ENCODE measurements at regions not wholly inside any gene's neighbourhood (a gene's known extent, or its start where the extent isn't known, plus 50 kb on each side); places are given as distances from the start of the nearest gene placed in this dataset.

GRCh38 chr1:58123051-58123450 is 423.5 kb downstream of the OMA1 start:
- H3K9me3 ChIP-seq, result no peaks in the 10 kb centered on the region
- TF ChIP-seq CTCF (IDR thresholded peaks at IDR 0.05) (no peak), POLR2A (IDR thresholded peaks at IDR 0.05) (no peak)
- no peaks in the 10 kb centered on the region for H3K27me3 ChIP-seq
- no peak overlapping the region for H3K4me3 ChIP-seq
- intact Hi-C loops (cut with DNase I), result no loop called here
- no peaks in the 10 kb centered on the region for H3K4me1 ChIP-seq
- no peaks in the 10 kb centered on the region for H3K36me3 ChIP-seq
- no peak for DNase-seq
- ATAC-seq, result no peak
- no peak overlapping the region for H3K27ac ChIP-seq
- 49 to 65% (median 50%) methylated on average over 2 of the region's 2 CpGs for WGBS, 4 donors

GRCh38 chr1:58119971-58120370 is 426.6 kb downstream of the OMA1 start:
- H3K27ac ChIP-seq, result no peak overlapping the region
- WGBS, 4 donors, result 58 to 75% (median 64%) methylated on average over 2 of the region's 2 CpGs
- H3K36me3 ChIP-seq, result no peaks in the 10 kb centered on the region
- H3K4me3 ChIP-seq, result no peak overlapping the region
- H3K9me3 ChIP-seq, result peaks cover 0 to 5% (median 0%) of the 10 kb centered on the region in 12 donors
- no peak for DNase-seq
- intact Hi-C loops (cut with DNase I), result no loop called here
- no peaks in the 10 kb centered on the region for H3K27me3 ChIP-seq
- no peak for ATAC-seq
- no peak for TF ChIP-seq POLR2A (IDR thresholded peaks at IDR 0.05)
- TF ChIP-seq CTCF (IDR thresholded peaks at IDR 0.05), result no peak
- no peaks in the 10 kb centered on the region for H3K4me1 ChIP-seq

- Histone ChIP-seq H3K27me3 (no peaks in the 10 kb centered on the region), H3K9me3 (peaks cover 0 to 5% (median 0%) of the 10 kb centered on the region in 12 donors), H3K4me1 (no peaks in the 10 kb centered on the region), H3K36me3 (no peaks in the 10 kb centered on the region), H3K4me3 (no peak overlapping the region), H3K27ac (no peak overlapping the region)
- DNase-seq, result no peak
- intact Hi-C loops (cut with DNase I), result no loop called here
- ATAC-seq, result no peak
- no peak for TF ChIP-seq CTCF (IDR thresholded peaks at IDR 0.05)
- TF ChIP-seq POLR2A (IDR thresholded peaks at IDR 0.05), result no peak
These were observed 430.2 kb downstream of the OMA1 start for GRCh38 chr1:58116284-58116683.

GRCh38 chr1:58109646-58110200 is 436.8 kb downstream of the OMA1 start:
- DNase-seq, result no peak
- WGBS, 4 donors, result 85 to 90% (median 88%) methylated on average over 2 of the region's 2 CpGs
- intact Hi-C loops (cut with DNase I), result no loop called here
- Histone ChIP-seq H3K27me3 (no peaks in the 10 kb centered on the region), H3K36me3 (no peaks in the 10 kb centered on the region), H3K4me3 (no peak overlapping the region), H3K4me1 (no peaks in the 10 kb centered on the region), H3K9me3 (no peaks in the 10 kb centered on the region), H3K27ac (no peak overlapping the region)
- no peak for ATAC-seq
- TF ChIP-seq CTCF (IDR thresholded peaks at IDR 0.05) (no peak), POLR2A (IDR thresholded peaks at IDR 0.05) (no peak)
